ENCODE measurements at regions not wholly inside any gene's neighbourhood (a gene's known extent, or its start where the extent isn't known, plus 50 kb on each side); places are given as distances from the start of the nearest gene placed in this dataset.

DNA sequence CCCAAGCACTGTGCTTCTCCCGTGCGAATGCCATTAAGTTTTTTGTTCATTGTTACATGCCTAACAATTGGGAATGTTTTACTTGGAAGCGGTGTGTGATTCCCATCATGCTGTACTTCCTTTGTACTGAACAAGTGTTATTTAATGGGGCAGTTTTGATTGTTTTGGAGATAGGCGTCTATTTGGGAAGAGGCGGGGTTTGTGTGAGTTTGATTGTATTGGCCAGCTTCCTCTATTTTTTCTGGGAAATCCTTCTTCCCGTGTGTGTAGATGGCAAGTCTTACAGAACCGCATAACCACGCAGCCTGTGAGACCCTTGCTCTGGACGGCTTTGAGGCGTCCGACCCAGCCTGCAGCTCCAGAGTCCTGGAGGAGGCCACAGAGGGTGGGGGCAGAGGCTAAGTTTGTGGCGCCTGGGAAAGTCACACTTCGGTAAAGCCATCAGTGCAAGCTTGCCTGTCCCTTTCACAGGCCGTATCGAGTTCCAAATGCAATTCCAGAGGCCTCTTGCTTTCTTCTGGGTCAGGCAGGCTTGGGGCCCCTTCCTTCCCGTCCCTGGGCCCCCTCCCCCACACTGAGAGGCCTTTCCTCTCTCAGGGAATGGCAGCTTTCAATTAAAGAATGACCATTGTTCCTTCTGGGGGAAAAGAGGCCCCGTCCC is 210.3 kb downstream of the TOMM20 start:
- H3K27ac ChIP-seq (ENCODE audit: poor library complexity, severe bottlenecking), result no peak overlapping the region
- no peaks in the 10 kb centered on the region for H3K27me3 ChIP-seq (ENCODE audit: insufficient read depth, poor library complexity, severe bottlenecking)
- no peaks in the 10 kb centered on the region for H3K36me3 ChIP-seq (ENCODE audit: low read depth)
- no peak for TF ChIP-seq CTCF (IDR thresholded peaks at IDR 0.05; ENCODE audit: poor library complexity, severe bottlenecking)
- H3K9me3 ChIP-seq (ENCODE audit: severe bottlenecking), result no peaks in the 10 kb centered on the region
- ATAC-seq (ENCODE audit: low read depth) (no peak), DNase-seq (ENCODE audit: low spot score) (no peak)
- no peak overlapping the region for H3K4me3 ChIP-seq (ENCODE audit: severe bottlenecking)
- H3K4me1 ChIP-seq (ENCODE audit: insufficient read depth, poor library complexity, severe bottlenecking), result no peaks in the 10 kb centered on the region

GRCh38 chr1:234917495-234918180 is 211.0 kb downstream of the TOMM20 start:
- Histone ChIP-seq H3K36me3 (ENCODE audit: low read depth) (no peaks in the 10 kb centered on the region), H3K27ac (ENCODE audit: poor library complexity, severe bottlenecking) (no peak overlapping the region), H3K9me3 (ENCODE audit: severe bottlenecking) (no peaks in the 10 kb centered on the region), H3K4me3 (ENCODE audit: severe bottlenecking) (no peak overlapping the region), H3K4me1 (ENCODE audit: insufficient read depth, poor library complexity, severe bottlenecking) (no peaks in the 10 kb centered on the region), H3K27me3 (ENCODE audit: insufficient read depth, poor library complexity, severe bottlenecking) (no peaks in the 10 kb centered on the region)
- no peak for TF ChIP-seq CTCF (IDR thresholded peaks at IDR 0.05; ENCODE audit: poor library complexity, severe bottlenecking)
- no peak for ATAC-seq (ENCODE audit: low read depth)
- DNase-seq (ENCODE audit: low spot score), result no peak

DNA sequence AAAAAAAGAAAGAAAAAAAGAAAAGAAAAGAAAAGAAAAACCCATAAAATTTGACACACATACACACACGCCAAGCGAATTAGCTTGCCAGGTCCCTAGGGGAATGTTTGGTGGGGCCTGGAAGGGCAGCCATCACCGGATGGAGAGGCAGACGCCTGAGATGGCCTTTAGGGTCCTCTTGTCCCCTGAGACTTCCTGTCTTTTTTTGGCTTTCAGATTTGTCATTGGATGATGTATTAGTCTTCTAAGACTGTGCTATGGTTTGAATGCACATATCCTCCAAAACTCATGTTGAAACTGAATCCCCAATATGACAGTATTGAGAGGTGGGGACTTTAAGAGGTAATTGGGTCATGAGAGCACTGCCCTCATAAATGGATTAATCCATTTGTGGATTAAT is 211.8 kb downstream of the TOMM20 start:
- no peak for TF ChIP-seq CTCF (IDR thresholded peaks at IDR 0.05; ENCODE audit: poor library complexity, severe bottlenecking)
- no peak overlapping the region for H3K4me3 ChIP-seq (ENCODE audit: severe bottlenecking)
- H3K27me3 ChIP-seq (ENCODE audit: insufficient read depth, poor library complexity, severe bottlenecking), result no peaks in the 10 kb centered on the region
- no peaks in the 10 kb centered on the region for H3K36me3 ChIP-seq (ENCODE audit: low read depth)
- ATAC-seq (ENCODE audit: low read depth), result no peak
- no peak overlapping the region for H3K27ac ChIP-seq (ENCODE audit: poor library complexity, severe bottlenecking)
- no peak for DNase-seq (ENCODE audit: low spot score)
- H3K9me3 ChIP-seq (ENCODE audit: severe bottlenecking), result no peaks in the 10 kb centered on the region
- no peaks in the 10 kb centered on the region for H3K4me1 ChIP-seq (ENCODE audit: insufficient read depth, poor library complexity, severe bottlenecking)

- Histone ChIP-seq H3K4me3 (ENCODE audit: severe bottlenecking) (no peak overlapping the region), H3K36me3 (ENCODE audit: low read depth) (no peaks in the 10 kb centered on the region), H3K9me3 (ENCODE audit: severe bottlenecking) (no peaks in the 10 kb centered on the region), H3K4me1 (ENCODE audit: insufficient read depth, poor library complexity, severe bottlenecking) (no peaks in the 10 kb centered on the region), H3K27me3 (ENCODE audit: insufficient read depth, poor library complexity, severe bottlenecking) (no peaks in the 10 kb centered on the region), H3K27ac (ENCODE audit: poor library complexity, severe bottlenecking) (no peak overlapping the region)
- DNase-seq (ENCODE audit: low spot score), result no peak
- ATAC-seq (ENCODE audit: low read depth), result no peak
- no peak for TF ChIP-seq CTCF (IDR thresholded peaks at IDR 0.05; ENCODE audit: poor library complexity, severe bottlenecking)
Observed at GRCh38 chr1:234915924-234916675, 212.5 kb downstream of the TOMM20 start.
